ENCODE measurements at regions not wholly inside any gene's neighbourhood (a gene's known extent, or its start where the extent isn't known, plus 50 kb on each side); places are given as distances from the start of the nearest gene placed in this dataset.

DNA sequence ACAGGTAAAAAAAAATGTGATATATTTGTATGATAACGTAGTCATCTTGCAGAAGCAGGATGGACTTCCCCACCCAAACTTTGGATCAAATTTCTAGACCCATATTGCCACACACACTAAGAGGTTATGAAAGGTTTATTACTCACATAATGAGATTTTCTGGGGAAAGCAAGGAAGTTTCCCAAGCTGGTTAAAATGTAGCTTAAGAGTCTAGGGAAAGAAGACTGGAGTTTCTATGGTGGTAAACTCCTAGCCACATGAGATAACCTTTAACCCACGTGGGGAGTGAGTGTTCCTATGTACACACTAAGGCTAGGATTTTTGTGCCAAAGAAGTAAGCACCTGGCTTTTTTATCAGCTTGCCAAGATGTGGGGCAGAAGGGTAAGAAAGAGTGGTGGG is 335.7 kb upstream of the UBE2E3 start:
- TF ChIP-seq, protein P1, sequence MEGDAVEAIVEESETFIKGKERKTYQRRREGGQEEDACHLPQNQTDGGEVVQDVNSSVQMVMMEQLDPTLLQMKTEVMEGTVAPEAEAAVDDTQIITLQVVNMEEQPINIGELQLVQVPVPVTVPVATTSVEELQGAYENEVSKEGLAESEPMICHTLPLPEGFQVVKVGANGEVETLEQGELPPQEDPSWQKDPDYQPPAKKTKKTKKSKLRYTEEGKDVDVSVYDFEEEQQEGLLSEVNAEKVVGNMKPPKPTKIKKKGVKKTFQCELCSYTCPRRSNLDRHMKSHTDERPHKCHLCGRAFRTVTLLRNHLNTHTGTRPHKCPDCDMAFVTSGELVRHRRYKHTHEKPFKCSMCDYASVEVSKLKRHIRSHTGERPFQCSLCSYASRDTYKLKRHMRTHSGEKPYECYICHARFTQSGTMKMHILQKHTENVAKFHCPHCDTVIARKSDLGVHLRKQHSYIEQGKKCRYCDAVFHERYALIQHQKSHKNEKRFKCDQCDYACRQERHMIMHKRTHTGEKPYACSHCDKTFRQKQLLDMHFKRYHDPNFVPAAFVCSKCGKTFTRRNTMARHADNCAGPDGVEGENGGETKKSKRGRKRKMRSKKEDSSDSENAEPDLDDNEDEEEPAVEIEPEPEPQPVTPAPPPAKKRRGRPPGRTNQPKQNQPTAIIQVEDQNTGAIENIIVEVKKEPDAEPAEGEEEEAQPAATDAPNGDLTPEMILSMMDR (IDR thresholded peaks at IDR 0.05; ENCODE audit: poor library complexity, severe bottlenecking): no peak
- TF ChIP-seq, protein P2, sequence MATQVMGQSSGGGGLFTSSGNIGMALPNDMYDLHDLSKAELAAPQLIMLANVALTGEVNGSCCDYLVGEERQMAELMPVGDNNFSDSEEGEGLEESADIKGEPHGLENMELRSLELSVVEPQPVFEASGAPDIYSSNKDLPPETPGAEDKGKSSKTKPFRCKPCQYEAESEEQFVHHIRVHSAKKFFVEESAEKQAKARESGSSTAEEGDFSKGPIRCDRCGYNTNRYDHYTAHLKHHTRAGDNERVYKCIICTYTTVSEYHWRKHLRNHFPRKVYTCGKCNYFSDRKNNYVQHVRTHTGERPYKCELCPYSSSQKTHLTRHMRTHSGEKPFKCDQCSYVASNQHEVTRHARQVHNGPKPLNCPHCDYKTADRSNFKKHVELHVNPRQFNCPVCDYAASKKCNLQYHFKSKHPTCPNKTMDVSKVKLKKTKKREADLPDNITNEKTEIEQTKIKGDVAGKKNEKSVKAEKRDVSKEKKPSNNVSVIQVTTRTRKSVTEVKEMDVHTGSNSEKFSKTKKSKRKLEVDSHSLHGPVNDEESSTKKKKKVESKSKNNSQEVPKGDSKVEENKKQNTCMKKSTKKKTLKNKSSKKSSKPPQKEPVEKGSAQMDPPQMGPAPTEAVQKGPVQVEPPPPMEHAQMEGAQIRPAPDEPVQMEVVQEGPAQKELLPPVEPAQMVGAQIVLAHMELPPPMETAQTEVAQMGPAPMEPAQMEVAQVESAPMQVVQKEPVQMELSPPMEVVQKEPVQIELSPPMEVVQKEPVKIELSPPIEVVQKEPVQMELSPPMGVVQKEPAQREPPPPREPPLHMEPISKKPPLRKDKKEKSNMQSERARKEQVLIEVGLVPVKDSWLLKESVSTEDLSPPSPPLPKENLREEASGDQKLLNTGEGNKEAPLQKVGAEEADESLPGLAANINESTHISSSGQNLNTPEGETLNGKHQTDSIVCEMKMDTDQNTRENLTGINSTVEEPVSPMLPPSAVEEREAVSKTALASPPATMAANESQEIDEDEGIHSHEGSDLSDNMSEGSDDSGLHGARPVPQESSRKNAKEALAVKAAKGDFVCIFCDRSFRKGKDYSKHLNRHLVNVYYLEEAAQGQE (IDR thresholded peaks at IDR 0.05; ENCODE audit: borderline replicate concordance): no peak
- TF ChIP-seq POLR2AphosphoS5 (IDR thresholded peaks at IDR 0.05) (no peak), EP300 (conservative IDR thresholded peaks at IDR 0.05; ENCODE audit: poor library complexity, severe bottlenecking) (no peak), EZH2 (IDR thresholded peaks at IDR 0.05; ENCODE audit: borderline replicate concordance, insufficient read depth, low read length, poor library complexity, severe bottlenecking) (no peak), SMC3 (conservative IDR thresholded peaks at IDR 0.05; ENCODE audit: poor library complexity) (no peak), RAD21 (conservative IDR thresholded peaks at IDR 0.05) (no peak), TAF1 (IDR thresholded peaks at IDR 0.05; ENCODE audit: low read depth) (no peak)

All from neural cell (in vitro differentiated cells).